IMR-90 (cell line): ENCODE measurements at regions not wholly inside any gene's neighbourhood (a gene's known extent, or its start where the extent isn't known, plus 50 kb on each side); places are given as distances from the start of the nearest gene placed in this dataset.

Experiments used
- CEBPB ChIP-seq: IDR thresholded peaks from 2 replicates; pipeline ENCODE4 v1.6.1; 2012; ENCODE audit warnings: low read depth, low read length, improper control_type of control experiment
- CTCF ChIP-seq: conservative IDR thresholded peaks from 2 replicates; pipeline ENCODE4 v1.5.1; 2012; ENCODE audit warnings: mild to moderate bottlenecking, low read depth, low read length, improper control_type of control experiment
- FOS ChIP-seq: fragments of 150-350 bp; IDR thresholded peaks from 2 replicates; pipeline ENCODE4 v1.6.1; 2016; ENCODE audit warnings: low read depth, low read length
- MAFK ChIP-seq: IDR thresholded peaks from 2 replicates; pipeline ENCODE4 v1.6.1; 2012; ENCODE audit warnings: low read depth, low read length, improper control_type of control experiment
- POLR2A ChIP-seq: IDR thresholded peaks from 2 replicates; pipeline ENCODE4 v1.6.1; 2012; ENCODE audit warnings: mild to moderate bottlenecking, low read depth, low read length
- RFX5 ChIP-seq: IDR thresholded peaks from 2 replicates; pipeline ENCODE4 v1.8.0; 2012; ENCODE audit warnings: low read depth, mild to moderate bottlenecking, low read length, moderate library complexity
- SMC3 ChIP-seq: fragments of 150-350 bp; IDR thresholded peaks from 2 replicates; pipeline ENCODE4 v1.6.1; 2016; ENCODE audit warnings: low read depth, mild to moderate bottlenecking, antibody characterized with exemption, low read length, moderate library complexity
- USF2 ChIP-seq: fragments of 150-350 bp; IDR thresholded peaks from 2 replicates; pipeline ENCODE4 v1.6.1; 2017; ENCODE audit warnings: mild to moderate bottlenecking, antibody characterized with exemption, low read length, low read depth

- TF ChIP-seq CTCF (no peak), CEBPB (no peak), RFX5 (no peak), MAFK (no peak), FOS (no peak), USF2 (no peak), SMC3 (no peak), POLR2A (no peak)
Measured at GRCh38 chr6:6994796-6995195, 113.0 kb upstream of the RREB1 start.
